Coronary artery (tissue), 2 donors: ENCODE measurements at regions not wholly inside any gene's neighbourhood (a gene's known extent, or its start where the extent isn't known, plus 50 kb on each side); places are given as distances from the start of the nearest gene placed in this dataset.

Experiments used
- DNase-seq: peaks from one replicate; pipeline ENCODE4 v3.0.0-alpha.2; 2017; ENCODE audit warnings: low spot score
- H3K27ac ChIP-seq, 2 donors: fragments of 200-600 bp; sonication (generic); one replicate each; pipeline ENCODE4 v1.5.1; 2016 to 2019
- H3K4me3 ChIP-seq: fragments of 200-600 bp; sonication (generic); 2 replicates; pipeline ENCODE4 v1.5.1; 2016; ENCODE audit warnings: mild to moderate bottlenecking, moderate library complexity
- CTCF ChIP-seq: fragments of 200-600 bp; sonication (generic); IDR thresholded peaks from one replicate; pipeline ENCODE4 v1.5.1; 2019; ENCODE audit warnings: antibody characterized with exemption

- H3K27ac ChIP-seq: no peak overlapping the region
- no peak for DNase-seq
- no peak overlapping the region for H3K4me3 ChIP-seq
- no peak for TF ChIP-seq CTCF
Measured at GRCh38 chr4:19659101-19659500, 592.6 kb upstream of the SLIT2 start.

- TF ChIP-seq CTCF: no peak
- Histone ChIP-seq H3K27ac (no peak overlapping the region), H3K4me3 (no peak overlapping the region)
- DNase-seq: no peak
Measured at GRCh38 chr4:19657856-19658255, 593.8 kb upstream of the SLIT2 start.

GRCh38 chr4:19655666-19656065 is 596.0 kb upstream of the SLIT2 start:
- no peak for DNase-seq
- Histone ChIP-seq H3K4me3 (no peak overlapping the region), H3K27ac (no peak overlapping the region)
- no peak for TF ChIP-seq CTCF

- Histone ChIP-seq H3K4me3 (no peak overlapping the region), H3K27ac (no peak overlapping the region)
- TF ChIP-seq CTCF: no peak
- no peak for DNase-seq
Measured at GRCh38 chr4:19650903-19651864, 600.5 kb upstream of the SLIT2 start.

GRCh38 chr4:19645589-19645988 is 606.1 kb upstream of the SLIT2 start:
- Histone ChIP-seq H3K27ac (no peak overlapping the region), H3K4me3 (no peak overlapping the region)
- no peak for TF ChIP-seq CTCF
- no peak for DNase-seq

- Histone ChIP-seq H3K27ac (no peak overlapping the region), H3K4me3 (no peak overlapping the region)
- TF ChIP-seq CTCF: no peak
- no peak for DNase-seq
Measured at GRCh38 chr4:19636451-19636850, 615.3 kb upstream of the SLIT2 start.

- Histone ChIP-seq H3K27ac (no peak overlapping the region), H3K4me3 (no peak overlapping the region)
- no peak for DNase-seq
- TF ChIP-seq CTCF: no peak
Measured at GRCh38 chr4:19631814-19632213, 619.9 kb upstream of the SLIT2 start.
